HS-27A (cell line): ENCODE measurements at regions not wholly inside any gene's neighbourhood (a gene's known extent, or its start where the extent isn't known, plus 50 kb on each side); places are given as distances from the start of the nearest gene placed in this dataset.
"Not testable (repeated sequence)": the region's sequence is repeated elsewhere in the genome, so short reads cannot be mapped to it uniquely, and the experiment has no call there.

Experiments
- DNase-seq: peaks from one replicate; pipeline ENCODE4 v3.0.0-alpha.2; 2012; ENCODE audit warnings: low read depth, missing footprints

GRCh38 chr6:113049190-113049589 is 702.1 kb downstream of the RFPL4B start:
- no peak for DNase-seq

GRCh38 chr6:113050010-113050858 is 703.1 kb downstream of the RFPL4B start:
- no peak for DNase-seq

GRCh38 chr6:113050979-113051378 is 703.8 kb downstream of the RFPL4B start:
- DNase-seq: no peak

GRCh38 chr6:113052506-113052905 is 705.4 kb downstream of the RFPL4B start:
- DNase-seq: no peak

- no peak for DNase-seq
Measured at GRCh38 chr6:113055061-113055460, 707.9 kb downstream of the RFPL4B start.

- DNase-seq: no peak
Measured at GRCh38 chr6:113055998-113056397, 708.9 kb downstream of the RFPL4B start.

GRCh38 chr6:113057567-113058053 is 710.5 kb downstream of the RFPL4B start:
- no peak for DNase-seq

GRCh38 chr6:113060664-113061063 is 713.5 kb downstream of the RFPL4B start:
- no peak for DNase-seq

GRCh38 chr6:113065611-113066010 is 718.5 kb downstream of the RFPL4B start:
- DNase-seq: no peak

- DNase-seq: no peak
Measured at GRCh38 chr6:113067612-113068275, 720.6 kb downstream of the RFPL4B start.

- no peak for DNase-seq
Measured at GRCh38 chr6:113068570-113068969, 721.4 kb downstream of the RFPL4B start.

GRCh38 chr6:113070681-113071080 is 723.6 kb downstream of the RFPL4B start:
- DNase-seq: not testable (repeated sequence)

- DNase-seq: peak; percentile 84
Measured at GRCh38 chr6:113073611-113074191, 726.6 kb downstream of the RFPL4B start.

- DNase-seq: no peak
Measured at GRCh38 chr6:113076116-113076515, 729.0 kb downstream of the RFPL4B start.

GRCh38 chr6:113076816-113077215 is 729.7 kb downstream of the RFPL4B start:
- no peak for DNase-seq

- DNase-seq: no peak
Measured at GRCh38 chr6:113077794-113078193, 730.7 kb downstream of the RFPL4B start.

- no peak for DNase-seq
Measured at GRCh38 chr6:113078791-113079190, 731.7 kb downstream of the RFPL4B start.

GRCh38 chr6:113082745-113083144 is 735.6 kb downstream of the RFPL4B start:
- no peak for DNase-seq

- DNase-seq: no peak
Measured at GRCh38 chr6:113083947-113084346, 736.8 kb downstream of the RFPL4B start.

GRCh38 chr6:113089056-113089455 is 741.9 kb downstream of the RFPL4B start:
- DNase-seq: no peak

GRCh38 chr6:113092795-113093194 is 745.7 kb downstream of the RFPL4B start:
- no peak for DNase-seq

GRCh38 chr6:113094779-113095178 is 747.6 kb downstream of the RFPL4B start:
- no peak for DNase-seq

- DNase-seq: no peak
Measured at GRCh38 chr6:113095841-113096240, 748.7 kb downstream of the RFPL4B start.
